Astrocyte (in vitro differentiated cells and primary cell): ENCODE measurements at regions not wholly inside any gene's neighbourhood (a gene's known extent, or its start where the extent isn't known, plus 50 kb on each side); places are given as distances from the start of the nearest gene placed in this dataset.
A peak's percentile ranks its signal among the peaks of the same experiment; 100 is the strongest.

ENCODE experiments used
- DNase-seq: peaks from one replicate; pipeline ENCODE4 v3.0.0-alpha.2; 2010; ENCODE audit warnings: low read depth
- FAIRE-seq: peaks from 2 replicates; lab custom pipeline; 2011; peaks lifted over from hg19 to GRCh38; lab: Jason Lieb, UNC
- H2AFZ ChIP-seq: 2 replicates; pipeline ENCODE4 v1.6.0; 2012; ENCODE audit warnings: low read depth, low read length, inconsistent platforms
- H3K27ac ChIP-seq: 2 replicates; pipeline ENCODE4 v1.5.1; 2011; ENCODE audit warnings: low read depth, low read length, inconsistent platforms
- H3K27me3 ChIP-seq: 2 replicates; pipeline ENCODE4 v1.6.0; 2011; ENCODE audit warnings: low read length, inconsistent platforms; ENCODE audit not compliant: insufficient read depth
- H3K36me3 ChIP-seq: 2 replicates; pipeline ENCODE4 v1.5.1; 2011; ENCODE audit warnings: low read length, inconsistent platforms; ENCODE audit not compliant: insufficient read depth
- H3K4me1 ChIP-seq: 2 replicates; pipeline ENCODE4 v1.5.1; 2011; ENCODE audit warnings: low read length, inconsistent platforms; ENCODE audit not compliant: insufficient read depth
- H3K4me2 ChIP-seq: 2 replicates; pipeline ENCODE4 v1.6.0; 2012; ENCODE audit warnings: low read length, inconsistent platforms
- H3K4me3 ChIP-seq: 2 replicates; pipeline ENCODE4 v1.5.1; 2011; ENCODE audit warnings: low read depth, mild to moderate bottlenecking, low read length, inconsistent platforms; ENCODE audit not compliant: insufficient read depth
- H3K79me2 ChIP-seq: 2 replicates; pipeline ENCODE4 v1.6.0; 2012; ENCODE audit warnings: mild to moderate bottlenecking, low read length, inconsistent platforms; ENCODE audit not compliant: insufficient read depth
- H3K9ac ChIP-seq: 2 replicates; pipeline ENCODE4 v1.6.0; 2012; ENCODE audit warnings: mild to moderate bottlenecking, low read length, inconsistent platforms
- H3K9me3 ChIP-seq: 2 replicates; pipeline ENCODE4 v1.5.1; 2012; ENCODE audit warnings: low read depth, mild to moderate bottlenecking, low read length, inconsistent platforms; ENCODE audit not compliant: insufficient read depth
- H4K20me1 ChIP-seq: 2 replicates; pipeline ENCODE4 v1.6.0; 2012; ENCODE audit warnings: low read length, inconsistent platforms; ENCODE audit not compliant: insufficient read depth
- H3K27ac Mint-ChIP-seq: one replicate; pipeline ENCODE4 v1.8.0; 2021; ENCODE audit warnings: mild to moderate bottlenecking, mixed read lengths; ENCODE audit not compliant: unreplicated experiment
- H3K27me3 Mint-ChIP-seq: one replicate; pipeline ENCODE4 v1.8.0; 2021; ENCODE audit warnings: low read depth, mixed read lengths; ENCODE audit not compliant: unreplicated experiment
- H3K36me3 Mint-ChIP-seq: one replicate; pipeline ENCODE4 v1.8.0; 2021; ENCODE audit warnings: low read depth, mixed read lengths; ENCODE audit not compliant: unreplicated experiment
- H3K4me1 Mint-ChIP-seq: one replicate; pipeline ENCODE4 v1.8.0; 2021; ENCODE audit warnings: low read depth, mixed read lengths; ENCODE audit not compliant: unreplicated experiment
- H3K4me3 Mint-ChIP-seq: one replicate; pipeline ENCODE4 v1.8.0; 2021; ENCODE audit warnings: mild to moderate bottlenecking, moderate library complexity, mixed read lengths; ENCODE audit not compliant: unreplicated experiment
- H3K9me3 Mint-ChIP-seq: one replicate; pipeline ENCODE4 v1.8.0; 2021; ENCODE audit warnings: mild to moderate bottlenecking, mixed read lengths; ENCODE audit not compliant: unreplicated experiment
- EZH2 ChIP-seq: IDR thresholded peaks from 2 replicates; pipeline ENCODE4 v1.6.1; 2012; ENCODE audit warnings: mild to moderate bottlenecking, low read length, inconsistent platforms; ENCODE audit not compliant: insufficient read depth
- TF ChIP-seq, protein P1 (sequence below): IDR thresholded peaks from 2 replicates; pipeline ENCODE4 v1.5.1; 2011; ENCODE audit warnings: low read depth, mild to moderate bottlenecking, inconsistent platforms, low read length, moderate library complexity; ENCODE audit not compliant: insufficient read depth

DNA sequence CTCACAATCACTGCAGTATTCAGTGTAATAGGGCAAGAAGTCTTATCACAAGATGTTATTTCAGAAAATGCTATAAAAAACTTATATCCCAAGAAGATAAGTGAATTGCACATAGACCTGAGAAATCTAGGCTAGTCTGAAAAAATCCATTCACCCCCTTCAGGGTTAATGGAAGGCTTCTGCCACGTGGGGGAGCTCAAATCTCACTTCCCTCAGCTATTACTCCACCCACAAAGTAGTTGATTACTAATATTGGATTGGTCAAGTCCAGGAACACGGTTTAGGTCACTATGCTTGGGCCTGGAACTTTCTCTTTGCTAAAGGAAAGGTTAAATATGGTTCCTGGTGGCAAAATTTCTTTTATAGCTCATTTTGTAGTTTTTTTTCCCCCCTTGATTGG is 51.2 kb upstream of the ADAM23 start:
- Histone ChIP-seq H3K4me2 (no peak overlapping the region), H3K79me2 (no peaks in the 10 kb centered on the region), H3K27ac (no peak overlapping the region), H2AFZ (no peak overlapping the region), H3K4me3 (no peak overlapping the region), H3K36me3 (no peaks in the 10 kb centered on the region), H3K27me3 (no peaks in the 10 kb centered on the region), H3K9ac (no peak overlapping the region), H4K20me1 (no peaks in the 10 kb centered on the region), H3K9me3 (no peaks in the 10 kb centered on the region), H3K4me1 (no peaks in the 10 kb centered on the region)
- H3K4me3 Mint-ChIP-seq = no peak overlapping the region
- H3K4me1 Mint-ChIP-seq = no peaks in the 10 kb centered on the region
- no peak for TF ChIP-seq EZH2
- TF ChIP-seq, protein P1, sequence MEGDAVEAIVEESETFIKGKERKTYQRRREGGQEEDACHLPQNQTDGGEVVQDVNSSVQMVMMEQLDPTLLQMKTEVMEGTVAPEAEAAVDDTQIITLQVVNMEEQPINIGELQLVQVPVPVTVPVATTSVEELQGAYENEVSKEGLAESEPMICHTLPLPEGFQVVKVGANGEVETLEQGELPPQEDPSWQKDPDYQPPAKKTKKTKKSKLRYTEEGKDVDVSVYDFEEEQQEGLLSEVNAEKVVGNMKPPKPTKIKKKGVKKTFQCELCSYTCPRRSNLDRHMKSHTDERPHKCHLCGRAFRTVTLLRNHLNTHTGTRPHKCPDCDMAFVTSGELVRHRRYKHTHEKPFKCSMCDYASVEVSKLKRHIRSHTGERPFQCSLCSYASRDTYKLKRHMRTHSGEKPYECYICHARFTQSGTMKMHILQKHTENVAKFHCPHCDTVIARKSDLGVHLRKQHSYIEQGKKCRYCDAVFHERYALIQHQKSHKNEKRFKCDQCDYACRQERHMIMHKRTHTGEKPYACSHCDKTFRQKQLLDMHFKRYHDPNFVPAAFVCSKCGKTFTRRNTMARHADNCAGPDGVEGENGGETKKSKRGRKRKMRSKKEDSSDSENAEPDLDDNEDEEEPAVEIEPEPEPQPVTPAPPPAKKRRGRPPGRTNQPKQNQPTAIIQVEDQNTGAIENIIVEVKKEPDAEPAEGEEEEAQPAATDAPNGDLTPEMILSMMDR = peak; percentile 60
- no peak overlapping the region for H3K27ac Mint-ChIP-seq
- H3K36me3 Mint-ChIP-seq = peaks cover 2% of the 10 kb centered on the region
- H3K9me3 Mint-ChIP-seq = peaks cover 18% of the 10 kb centered on the region
- peak; percentile 24 for DNase-seq
- no peaks in the 10 kb centered on the region for H3K27me3 Mint-ChIP-seq
- no peak for FAIRE-seq
